ENCODE measurements at regions not wholly inside any gene's neighbourhood (a gene's known extent, or its start where the extent isn't known, plus 50 kb on each side); places are given as distances from the start of the nearest gene placed in this dataset.

- no peak for TF ChIP-seq CTCF (IDR thresholded peaks at IDR 0.05; ENCODE audit: insufficient read depth, low read length, poor library complexity, severe bottlenecking)
- TF ChIP-seq EZH2phosphoT487 (conservative IDR thresholded peaks at IDR 0.05; ENCODE audit: low read length), result no peak
These were observed 304.4 kb downstream of the SUCLA2 start for GRCh38 chr13:47696674-47697073.
